GM12891 (cell line): ENCODE measurements at regions not wholly inside any gene's neighbourhood (a gene's known extent, or its start where the extent isn't known, plus 50 kb on each side); places are given as distances from the start of the nearest gene placed in this dataset.

Source experiments
- POLR2A ChIP-seq: IDR thresholded peaks from 2 replicates; pipeline ENCODE4 v1.6.1; 2011; ENCODE audit warnings: low read depth, low read length, control low read depth
- POLR2AphosphoS5 ChIP-seq: IDR thresholded peaks from 2 replicates; pipeline ENCODE4 v1.6.1; 2011; ENCODE audit warnings: low read depth, low read length, control low read depth
- SPI1 ChIP-seq: IDR thresholded peaks from 2 replicates; pipeline ENCODE4 v1.6.1; 2011; ENCODE audit warnings: low read depth, low read length, control low read depth
- TAF1 ChIP-seq: IDR thresholded peaks from 2 replicates; pipeline ENCODE4 v1.6.1; 2011; ENCODE audit warnings: low read depth, low read length, control low read depth

DNA sequence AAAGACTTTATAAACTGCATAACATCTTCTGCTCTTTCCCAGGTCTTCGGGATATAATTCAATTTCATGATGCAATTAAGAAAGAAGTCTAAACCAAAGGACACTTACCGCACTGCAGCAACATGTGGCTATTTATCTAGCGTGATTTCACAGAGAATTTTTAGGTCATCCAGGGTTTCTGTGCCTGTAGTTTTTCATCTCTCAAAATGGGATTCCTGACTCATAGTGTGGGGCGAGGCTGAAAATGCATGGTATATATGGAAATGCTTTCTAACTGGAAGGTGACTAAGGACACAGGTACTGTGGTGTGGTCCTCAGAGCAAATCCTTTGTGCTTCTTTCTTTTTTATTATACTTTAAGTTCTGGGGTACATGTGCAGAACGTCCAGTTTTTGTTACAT is 557.7 kb upstream of the KLF4 start:
- no peak for TF ChIP-seq POLR2A
- TF ChIP-seq TAF1 = no peak
- TF ChIP-seq POLR2AphosphoS5 = no peak
- no peak for TF ChIP-seq SPI1
